BJ (cell line): ENCODE measurements at regions not wholly inside any gene's neighbourhood (a gene's known extent, or its start where the extent isn't known, plus 50 kb on each side); places are given as distances from the start of the nearest gene placed in this dataset. TPM values are rescaled to one million over a fixed set of nuclear protein-coding genes. Genes with fewer than 3 reads are reported as not detected.

Source experiments
- CTCF ChIA-PET: fragments of 350-600 bp; formaldehyde crosslinking; extraction: SDS; loops from one replicate; lab custom pipeline; 2021; ENCODE audit warnings: antibody characterized with exemption, inconsistent platforms; lab: Yijun Ruan, JAX
- POLR2A ChIA-PET: fragments of 300-600 bp; sonication (Branson Sonifier 250); formaldehyde crosslinking; extraction: SDS; loops from one replicate; lab custom pipeline; 2021; ENCODE audit warnings: antibody characterized with exemption; lab: Charles Lee
- DNase-seq: peaks from one replicate; pipeline ENCODE4 v3.0.0-alpha.2; 2011; ENCODE audit warnings: low read depth
- H3K27me3 ChIP-seq: 2 replicates; pipeline ENCODE4 v1.6.0; 2011; ENCODE audit warnings: low read length; ENCODE audit not compliant: control insufficient read depth, insufficient read depth
- H3K36me3 ChIP-seq: 2 replicates; pipeline ENCODE4 v1.5.1; 2011; ENCODE audit warnings: low read length; ENCODE audit not compliant: control insufficient read depth, insufficient read depth
- H3K4me3 ChIP-seq: 2 replicates; pipeline ENCODE4 v1.5.1; 2011; ENCODE audit warnings: low read depth, mild to moderate bottlenecking, control low read depth, low read length
- small RNA-seq: library from RNA; depleted of rRNA; stranded (forward); fragments of <200 nt; gene quantifications from one replicate; pipeline ENCODE3, GENCODE V24; 2012; ENCODE audit warnings: low replicate concordance, low read depth; ENCODE audit not compliant: insufficient read length
- TF ChIP-seq, protein P1 (sequence below): IDR thresholded peaks from 2 replicates; pipeline ENCODE4 v1.5.1; 2011; ENCODE audit warnings: low read depth, mild to moderate bottlenecking, control low read depth, inconsistent platforms, low read length, moderate library complexity; ENCODE audit not compliant: insufficient read depth

DNA sequence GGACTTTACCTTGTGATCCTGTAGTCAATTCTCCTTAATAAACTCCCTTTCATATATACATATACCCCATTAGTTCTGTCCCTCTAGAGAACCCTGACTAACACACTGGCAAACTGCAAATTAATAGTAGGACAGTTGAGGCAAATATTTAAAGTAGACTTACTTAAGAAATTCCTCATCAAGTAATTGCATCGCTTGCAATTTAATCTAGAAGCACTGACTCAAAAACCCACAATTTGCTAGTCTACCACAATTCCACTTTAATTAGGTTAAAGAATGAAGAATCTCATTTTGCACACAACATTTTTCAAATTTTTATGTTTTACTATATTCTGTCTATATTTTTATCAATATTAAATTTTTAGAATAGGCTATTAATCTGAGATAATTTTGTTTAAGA, 188.1 kb downstream of the PLOD2 start:
- Histone ChIP-seq H3K4me3 (no peak overlapping the region), H3K27me3 (no peaks in the 10 kb centered on the region), H3K36me3 (no peaks in the 10 kb centered on the region)
- ChIA-PET POLR2A (no interaction called here), CTCF (no interaction called here)
- TF ChIP-seq, protein P1, sequence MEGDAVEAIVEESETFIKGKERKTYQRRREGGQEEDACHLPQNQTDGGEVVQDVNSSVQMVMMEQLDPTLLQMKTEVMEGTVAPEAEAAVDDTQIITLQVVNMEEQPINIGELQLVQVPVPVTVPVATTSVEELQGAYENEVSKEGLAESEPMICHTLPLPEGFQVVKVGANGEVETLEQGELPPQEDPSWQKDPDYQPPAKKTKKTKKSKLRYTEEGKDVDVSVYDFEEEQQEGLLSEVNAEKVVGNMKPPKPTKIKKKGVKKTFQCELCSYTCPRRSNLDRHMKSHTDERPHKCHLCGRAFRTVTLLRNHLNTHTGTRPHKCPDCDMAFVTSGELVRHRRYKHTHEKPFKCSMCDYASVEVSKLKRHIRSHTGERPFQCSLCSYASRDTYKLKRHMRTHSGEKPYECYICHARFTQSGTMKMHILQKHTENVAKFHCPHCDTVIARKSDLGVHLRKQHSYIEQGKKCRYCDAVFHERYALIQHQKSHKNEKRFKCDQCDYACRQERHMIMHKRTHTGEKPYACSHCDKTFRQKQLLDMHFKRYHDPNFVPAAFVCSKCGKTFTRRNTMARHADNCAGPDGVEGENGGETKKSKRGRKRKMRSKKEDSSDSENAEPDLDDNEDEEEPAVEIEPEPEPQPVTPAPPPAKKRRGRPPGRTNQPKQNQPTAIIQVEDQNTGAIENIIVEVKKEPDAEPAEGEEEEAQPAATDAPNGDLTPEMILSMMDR: no peak
- DNase-seq: no peak

- ChIA-PET POLR2A (no interaction called here), CTCF (interaction anchor here (1.2 kb wide), 1 partner anchor 28 kb away, joined by 3 read pairs; no protein-coding TSS in a partner anchor)
- TF ChIP-seq, protein P1: no peak
- DNase-seq: no peak
- no peaks in the 10 kb centered on the region for H3K36me3 ChIP-seq
- no peak overlapping the region for H3K4me3 ChIP-seq
- no peaks in the 10 kb centered on the region for H3K27me3 ChIP-seq
These were observed 179.9 kb downstream of the PLOD2 start for GRCh38 chr3:145981056-145981455.

GRCh38 chr3:145983101-145983500, 177.9 kb downstream of the PLOD2 start:
- CTCF ChIA-PET: no interaction called here
- Histone ChIP-seq H3K27me3 (no peaks in the 10 kb centered on the region), H3K36me3 (no peaks in the 10 kb centered on the region), H3K4me3 (no peak overlapping the region)
- POLR2A ChIA-PET: no interaction called here
- DNase-seq: no peak
- TF ChIP-seq, protein P1: no peak

Small RNA genes in the stretch of these regions (small RNA-seq; reads per million reads assigned to genes)
- not detected for gene RNA5SP144
